GM21367 (cell line): ENCODE measurements at regions not wholly inside any gene's neighbourhood (a gene's known extent, or its start where the extent isn't known, plus 50 kb on each side); places are given as distances from the start of the nearest gene placed in this dataset.
A peak's percentile ranks its signal among the peaks of the same experiment; 100 is the strongest.

Experiments
- ATAC-seq: cut with Tn5 transposase; IDR thresholded peaks from one replicate; pipeline ENCODE4 v1.9.1; 2021; ENCODE audit not compliant: unreplicated experiment

DNA sequence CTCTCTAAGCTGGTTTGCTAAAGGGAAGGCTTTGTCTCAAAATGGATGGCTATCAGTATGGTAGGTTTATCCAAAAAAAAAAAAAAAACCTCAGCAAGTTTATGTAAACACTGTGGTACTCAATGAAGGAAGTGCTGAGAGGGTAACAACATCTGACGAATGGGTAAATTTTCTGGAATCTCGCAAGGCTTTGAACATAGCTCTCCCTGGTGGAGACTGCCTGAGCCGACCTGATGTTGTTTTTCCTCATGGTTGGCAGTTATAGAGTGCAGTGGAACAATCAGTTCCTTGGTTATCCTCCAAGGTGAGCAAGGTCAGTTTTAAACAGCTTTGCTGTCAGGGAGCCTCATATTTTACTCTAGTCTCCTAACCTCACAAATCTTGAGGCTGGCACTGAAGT is 94.6 kb downstream of the ZPLD1 start:
- no peak for ATAC-seq

DNA sequence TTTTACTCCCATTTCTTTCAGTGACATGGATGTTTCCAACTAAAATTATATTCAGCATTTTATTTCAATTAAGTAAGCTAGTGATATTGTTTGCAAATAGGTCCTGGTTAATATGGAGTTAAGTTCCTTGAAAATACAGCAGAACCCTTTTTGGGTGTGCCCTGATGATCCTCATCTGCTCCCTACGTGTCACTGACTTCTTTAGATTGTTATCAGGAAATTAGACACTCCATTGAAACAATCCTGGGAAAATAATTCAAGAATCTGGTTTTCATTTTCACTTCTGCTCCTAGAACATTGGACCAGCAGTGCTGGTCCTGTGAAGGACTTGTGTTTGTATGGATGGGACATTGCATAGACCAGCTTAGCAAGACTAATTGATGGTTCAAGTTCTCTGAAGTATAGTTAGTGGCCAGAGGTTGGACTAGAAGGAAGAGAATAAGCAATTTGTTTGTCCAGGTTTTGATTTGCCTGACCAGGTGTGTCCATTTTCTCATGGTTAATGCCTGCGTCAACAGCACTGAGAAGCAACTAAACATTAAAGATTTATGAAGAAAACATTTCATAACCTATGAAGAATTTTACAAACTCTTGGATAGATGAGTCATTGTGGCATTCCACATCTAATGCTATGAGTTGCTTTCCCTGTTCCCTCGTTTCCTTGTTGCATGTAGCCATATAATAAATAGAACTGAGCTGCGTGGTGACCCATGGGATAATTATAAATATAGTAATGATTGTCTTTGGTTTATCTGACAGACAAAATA is 95.8 kb downstream of the ZPLD1 start:
- no peak for ATAC-seq

DNA sequence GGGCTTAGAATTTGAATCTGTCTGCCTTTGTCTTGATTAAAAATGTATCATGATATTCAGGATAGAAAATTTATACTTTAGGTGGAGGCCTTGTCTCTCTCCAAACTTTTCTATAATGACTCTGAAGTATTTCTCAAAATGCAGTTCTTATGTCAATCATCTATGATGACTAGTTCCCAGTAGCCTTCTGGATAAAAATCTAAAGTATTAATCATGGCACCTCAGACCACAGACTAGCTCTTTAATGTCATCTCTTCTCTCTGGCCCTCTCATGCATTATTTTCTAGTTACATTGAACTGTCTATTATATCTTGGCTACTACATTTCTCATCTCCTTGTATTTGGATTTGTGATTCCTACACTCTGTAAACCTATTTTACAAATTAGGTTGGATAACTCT is 96.9 kb downstream of the ZPLD1 start:
- ATAC-seq = no peak

DNA sequence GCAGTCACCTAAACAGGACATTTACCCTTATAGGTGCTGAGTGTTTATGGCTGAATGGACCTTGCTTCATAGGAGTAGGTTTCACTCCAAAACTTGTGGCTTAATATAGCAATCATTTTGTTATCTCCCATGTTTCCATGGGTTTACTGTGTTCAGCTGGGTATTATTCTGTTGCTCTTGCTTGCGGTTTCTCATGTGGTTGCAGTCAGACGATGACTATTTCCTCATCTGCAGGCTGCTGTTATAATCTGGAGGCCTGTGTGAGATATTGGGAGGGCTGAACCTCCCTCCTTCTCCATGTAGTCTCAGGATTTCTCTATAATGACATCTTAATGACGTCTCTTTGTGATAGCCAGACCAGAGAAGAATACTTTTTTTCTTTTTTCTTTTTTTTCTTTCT is 98.1 kb downstream of the ZPLD1 start:
- ATAC-seq = no peak

DNA sequence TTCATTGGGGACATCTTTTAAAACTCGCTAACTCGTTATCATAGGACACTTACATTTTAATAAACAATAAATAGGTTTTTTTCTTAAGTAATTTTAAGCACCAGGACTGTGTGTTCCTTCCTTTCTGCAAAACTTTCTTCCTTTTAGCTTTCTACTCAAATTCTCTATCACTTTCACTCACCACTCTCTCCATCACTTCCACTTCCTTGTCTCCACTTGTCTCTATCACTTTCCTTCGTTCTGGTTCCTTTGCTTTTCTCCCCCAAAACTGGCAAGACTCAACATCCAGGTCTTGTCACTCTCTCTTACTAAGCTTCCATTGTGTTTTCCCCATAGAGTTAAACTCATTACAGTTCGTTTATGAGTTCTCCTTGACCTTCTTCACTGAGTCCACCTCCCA is 99.0 kb downstream of the ZPLD1 start:
- no peak for ATAC-seq

DNA sequence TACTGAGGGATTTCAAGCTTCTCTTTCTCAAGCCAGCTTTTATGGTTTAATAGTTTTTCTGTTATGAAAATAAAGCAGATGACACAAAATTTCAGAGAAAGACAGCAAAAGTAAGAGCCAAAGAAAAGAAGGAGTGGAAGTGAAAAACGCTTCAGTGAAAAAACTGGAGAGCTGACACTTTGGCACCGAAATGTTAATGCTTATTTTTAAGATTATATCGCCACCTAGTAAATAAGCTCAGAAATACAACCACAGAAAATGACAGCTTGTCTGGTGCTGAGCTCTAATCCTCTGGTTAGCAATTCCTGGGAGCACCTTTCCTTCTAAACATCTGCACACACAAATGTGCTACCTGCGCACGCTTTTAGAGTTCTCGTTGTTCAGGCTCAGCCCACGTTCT is 101.6 kb downstream of the ZPLD1 start:
- peak; percentile 64 for ATAC-seq

DNA sequence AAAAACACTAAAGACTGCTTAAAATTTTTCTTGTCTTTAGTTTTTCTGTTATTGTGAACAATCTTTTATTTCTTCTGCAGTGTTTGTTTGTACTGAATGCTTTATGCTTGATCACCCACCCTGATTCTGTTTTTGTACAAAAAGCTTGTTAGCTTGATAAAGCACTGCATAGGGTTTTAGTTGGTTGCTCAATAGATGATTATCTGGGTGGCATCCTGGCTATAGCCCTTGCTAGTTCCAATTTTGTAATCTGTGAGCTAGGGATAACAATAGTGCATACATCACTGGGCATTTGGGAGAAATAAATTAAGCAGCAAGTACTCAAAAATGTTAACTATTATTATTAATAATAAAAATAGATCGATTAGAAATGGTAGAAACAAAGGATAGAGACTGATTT is 102.3 kb downstream of the ZPLD1 start:
- ATAC-seq = no peak

DNA sequence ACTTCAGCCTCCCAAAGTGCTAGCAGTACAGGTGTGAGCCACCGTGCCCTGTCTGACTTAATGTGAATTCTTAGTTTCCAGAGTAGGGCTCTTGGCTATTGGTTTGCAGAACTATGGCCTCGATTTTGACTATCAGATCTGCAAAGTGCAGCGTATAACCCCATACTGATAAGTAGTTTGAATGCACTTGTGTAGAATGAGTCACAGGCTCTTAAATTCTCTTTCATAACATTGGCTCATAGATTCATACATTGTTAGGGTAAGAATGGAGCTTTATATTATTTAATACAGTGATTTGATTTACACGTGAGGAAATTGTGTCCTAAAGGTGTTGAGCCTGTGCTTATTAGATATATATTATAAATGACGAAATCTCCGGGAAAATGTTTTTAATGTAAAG is 109.9 kb downstream of the ZPLD1 start:
- ATAC-seq = no peak

DNA sequence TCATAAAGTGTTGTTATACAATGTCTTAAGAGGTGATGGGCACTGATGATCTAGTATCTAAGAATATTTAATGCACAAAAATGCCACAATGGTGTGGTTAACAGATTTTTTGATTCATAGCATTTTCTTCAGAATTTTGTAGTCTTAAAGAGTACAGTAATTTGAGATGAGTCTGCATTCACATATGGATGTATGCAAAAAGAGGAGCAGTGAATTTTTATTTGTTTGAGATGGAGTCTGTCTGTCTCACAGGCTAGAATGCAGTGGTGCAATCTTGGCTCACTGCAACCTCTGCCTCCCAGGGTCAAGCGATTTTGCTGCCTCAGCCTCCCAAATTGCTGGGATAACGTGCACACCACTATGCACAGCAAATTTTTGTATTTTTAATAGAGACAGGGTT is 110.5 kb downstream of the ZPLD1 start:
- no peak for ATAC-seq

DNA sequence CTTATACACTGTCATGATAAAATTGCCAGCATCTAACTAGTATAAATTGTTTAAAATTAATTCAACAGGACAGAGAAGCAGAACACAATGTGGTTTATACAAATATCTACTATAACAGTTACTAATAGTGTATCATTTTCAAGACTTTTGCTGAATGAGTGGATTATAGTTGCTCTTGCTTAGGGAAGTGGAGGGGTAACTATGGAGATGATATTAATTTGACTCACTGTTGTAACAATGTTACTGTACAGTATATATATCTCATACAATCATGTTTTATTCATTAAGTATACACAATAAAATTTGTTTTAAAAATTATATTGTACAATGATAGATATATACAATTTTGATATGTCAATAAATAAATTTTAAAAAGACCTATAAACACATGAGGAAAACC is 119.1 kb downstream of the ZPLD1 start:
- ATAC-seq = no peak

DNA sequence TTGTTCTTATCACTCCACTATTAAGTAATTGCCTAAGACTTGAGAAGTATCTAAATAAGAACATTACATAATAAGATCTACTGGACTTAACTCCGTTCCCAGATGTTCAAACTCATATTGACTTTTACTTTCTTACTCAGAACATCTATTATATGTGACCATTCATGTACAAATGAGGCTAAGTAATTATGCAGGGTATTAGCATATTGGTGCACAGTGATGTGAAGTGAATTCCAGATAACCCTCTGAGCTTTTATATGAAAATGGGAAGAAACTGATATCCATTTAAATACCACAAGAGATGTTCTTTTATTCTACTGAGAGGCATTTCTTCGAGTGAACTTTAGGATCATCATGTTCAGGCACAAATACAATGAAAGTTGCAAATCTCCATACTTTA is 135.7 kb downstream of the ZPLD1 start:
- ATAC-seq = no peak

DNA sequence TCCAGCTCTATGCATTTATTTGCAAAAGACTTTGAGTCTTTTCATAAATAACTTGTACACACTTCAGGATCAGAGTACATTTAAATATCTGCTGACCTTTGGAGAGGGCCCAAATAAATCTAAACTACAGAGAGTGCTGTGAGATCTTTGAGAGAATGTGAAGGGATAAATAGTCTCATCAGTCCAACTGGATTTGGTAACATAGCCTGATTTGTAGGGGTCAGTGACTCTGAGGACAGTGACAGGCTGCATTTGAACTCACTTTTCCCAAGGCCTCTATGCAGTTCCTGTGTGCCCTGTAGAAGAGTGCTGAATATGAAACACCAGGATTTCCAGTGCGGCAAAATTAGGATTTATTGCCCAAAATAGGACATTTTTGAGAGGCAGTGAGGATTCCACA is 136.2 kb downstream of the ZPLD1 start:
- ATAC-seq = no peak

DNA sequence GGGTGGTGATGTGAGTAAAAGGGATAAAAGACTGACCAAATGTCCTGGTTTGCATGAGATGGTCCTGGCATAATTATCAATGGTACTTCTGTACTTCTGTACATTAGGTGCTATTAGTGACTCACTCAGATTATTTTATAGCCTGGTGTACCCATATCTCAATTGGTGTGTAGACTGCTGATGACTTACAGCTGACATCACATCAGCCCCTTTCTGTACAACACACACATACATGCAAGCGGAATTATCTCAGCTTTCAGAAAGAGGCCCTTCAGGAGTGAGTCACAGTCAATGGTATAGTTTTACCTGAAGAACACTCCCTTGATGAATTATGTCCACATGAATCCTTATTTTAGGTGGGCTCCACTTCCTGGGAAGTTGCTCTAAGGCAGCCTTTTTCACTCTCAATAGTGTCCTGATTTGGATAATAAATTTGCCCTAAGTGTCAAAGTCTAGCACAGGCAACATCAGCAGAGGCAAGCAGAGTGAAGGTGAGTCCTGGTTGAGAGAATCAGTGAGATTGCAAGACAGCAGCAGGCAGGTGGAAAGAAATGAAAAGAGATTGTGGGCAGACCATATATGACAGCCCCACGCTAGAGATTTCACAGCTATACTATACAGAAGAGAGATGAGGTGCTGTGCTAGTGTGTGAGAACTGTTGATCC is 137.0 kb downstream of the ZPLD1 start:
- ATAC-seq = no peak

DNA sequence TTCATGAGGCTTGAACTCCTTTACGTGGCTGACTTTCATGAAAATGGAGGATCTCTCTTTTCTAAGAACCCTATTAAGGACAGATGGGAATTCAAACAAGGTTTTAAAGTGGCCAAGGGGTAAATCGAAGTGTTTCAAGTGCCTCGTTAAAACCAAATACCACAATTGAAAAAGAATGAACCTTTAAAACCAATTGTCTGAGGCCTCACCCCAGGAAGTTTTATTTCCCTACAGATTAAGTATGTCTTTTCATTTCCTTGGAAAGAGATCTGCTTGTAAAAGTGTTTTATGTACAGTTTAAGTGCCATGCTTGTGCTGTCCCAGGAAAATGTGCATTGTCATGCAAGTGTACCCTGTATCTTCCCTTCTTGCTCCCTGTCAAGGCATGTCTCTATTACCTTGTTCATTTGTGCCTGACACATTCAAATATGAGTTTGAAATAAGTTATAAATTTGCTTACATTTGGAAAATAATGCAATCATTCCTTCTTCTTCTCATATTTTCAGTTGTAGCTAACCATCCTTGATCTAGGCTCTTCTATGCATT is 138.7 kb downstream of the ZPLD1 start:
- no peak for ATAC-seq

DNA sequence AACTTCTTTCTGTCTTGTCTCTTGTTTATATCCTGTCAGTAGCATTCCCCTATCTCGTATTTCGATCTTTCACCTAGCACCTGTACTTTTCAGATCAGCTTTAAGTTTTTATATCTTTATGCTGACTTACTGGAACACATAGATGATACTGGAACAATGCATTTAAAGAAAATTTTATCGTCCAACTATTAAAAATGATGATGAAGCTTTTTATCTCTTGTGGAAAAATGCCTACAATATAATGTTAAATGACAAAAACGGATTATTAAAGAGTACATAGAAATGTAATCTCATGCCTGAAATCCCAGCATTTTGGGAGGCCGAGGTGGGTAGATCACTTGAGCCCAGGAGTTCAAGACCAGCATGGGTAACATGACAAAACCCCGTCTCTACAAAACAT is 139.5 kb downstream of the ZPLD1 start:
- no peak for ATAC-seq

DNA sequence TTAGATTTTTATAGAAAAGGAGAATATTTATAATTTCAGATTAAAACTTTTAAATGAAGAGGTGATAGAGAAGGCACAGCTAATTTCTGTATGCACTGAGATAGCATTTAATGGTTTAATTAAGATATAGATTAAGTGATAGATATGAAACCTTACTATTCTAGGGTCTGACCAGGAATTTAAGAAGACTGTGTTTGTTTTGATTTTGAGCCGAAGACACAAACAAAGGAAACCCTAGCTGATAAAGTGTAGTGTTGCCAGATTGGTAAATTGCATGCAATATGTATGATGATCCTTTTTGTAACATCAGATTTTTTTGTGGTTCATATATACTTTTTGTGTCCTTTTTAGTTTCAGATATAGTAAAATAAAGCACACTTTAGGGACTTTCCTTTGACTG is 141.8 kb downstream of the ZPLD1 start:
- ATAC-seq = no peak

DNA sequence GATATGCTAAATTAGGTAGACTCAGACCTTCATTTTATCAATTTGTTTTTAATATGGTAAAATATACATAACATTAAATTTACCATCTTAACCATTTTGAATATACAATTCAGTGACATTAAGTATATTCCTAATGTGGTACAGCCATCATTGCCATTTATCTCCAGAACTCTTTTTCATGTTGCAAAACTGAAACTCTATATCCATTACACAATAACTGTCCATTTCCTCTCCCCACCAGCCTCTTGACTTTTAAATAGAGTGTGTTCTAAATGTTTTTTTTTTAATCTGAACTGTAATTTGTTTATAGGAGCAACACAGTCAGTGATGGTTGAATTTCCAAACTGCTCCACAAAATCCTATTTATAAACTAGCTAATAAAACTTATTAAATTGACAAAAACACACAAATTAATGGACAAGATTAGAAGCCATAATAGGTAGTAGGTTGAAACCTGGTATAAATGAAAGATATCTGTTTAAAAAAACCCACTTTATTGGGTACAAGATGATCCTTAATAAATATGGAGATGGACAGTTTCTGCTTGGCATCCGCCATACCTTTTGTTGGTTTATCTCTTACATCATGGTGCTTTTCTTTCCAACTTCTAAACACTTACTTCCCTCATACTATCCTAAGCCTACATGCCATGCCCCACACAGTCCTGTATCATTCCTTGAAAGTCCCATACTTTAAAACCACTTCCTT is 142.4 kb downstream of the ZPLD1 start:
- no peak for ATAC-seq

DNA sequence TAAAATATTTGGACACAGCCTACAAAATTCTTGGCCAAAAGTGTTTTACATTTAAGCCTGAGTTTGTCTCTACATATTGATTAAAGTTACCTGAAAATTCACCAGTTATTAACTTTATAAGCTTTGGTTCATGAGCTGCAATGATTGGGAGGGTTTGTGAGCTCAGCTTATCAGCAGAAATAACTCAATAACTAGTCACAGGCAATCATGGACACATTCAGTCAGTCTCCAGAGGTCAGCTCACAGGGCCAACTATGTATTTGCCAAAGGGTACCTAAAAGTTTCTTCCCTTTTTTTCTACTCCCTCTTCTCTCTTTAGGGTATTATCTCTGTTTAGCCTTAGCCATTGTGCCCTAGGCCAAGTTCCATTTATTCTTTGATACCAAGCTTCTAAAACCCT is 145.9 kb downstream of the ZPLD1 start:
- no peak for ATAC-seq

DNA sequence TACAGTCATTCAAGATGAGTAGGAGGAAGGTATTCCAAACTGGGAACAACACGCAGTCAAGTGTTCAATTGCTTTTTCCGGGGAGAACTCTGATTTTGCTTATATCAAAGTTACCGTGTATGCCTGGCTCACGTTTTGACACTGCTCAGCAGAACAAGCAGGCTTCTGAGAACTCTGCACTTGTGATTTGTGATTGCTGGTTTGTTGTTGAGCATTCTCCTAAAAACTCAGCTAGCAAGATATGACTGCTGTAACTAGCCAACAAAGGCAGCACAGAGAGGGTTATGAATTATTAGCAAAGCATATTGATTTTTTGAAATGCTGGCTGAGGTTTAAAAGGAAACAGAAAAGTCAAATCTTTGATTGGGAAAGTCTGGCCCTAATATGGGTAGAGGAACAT is 151.7 kb downstream of the ZPLD1 start:
- no peak for ATAC-seq

DNA sequence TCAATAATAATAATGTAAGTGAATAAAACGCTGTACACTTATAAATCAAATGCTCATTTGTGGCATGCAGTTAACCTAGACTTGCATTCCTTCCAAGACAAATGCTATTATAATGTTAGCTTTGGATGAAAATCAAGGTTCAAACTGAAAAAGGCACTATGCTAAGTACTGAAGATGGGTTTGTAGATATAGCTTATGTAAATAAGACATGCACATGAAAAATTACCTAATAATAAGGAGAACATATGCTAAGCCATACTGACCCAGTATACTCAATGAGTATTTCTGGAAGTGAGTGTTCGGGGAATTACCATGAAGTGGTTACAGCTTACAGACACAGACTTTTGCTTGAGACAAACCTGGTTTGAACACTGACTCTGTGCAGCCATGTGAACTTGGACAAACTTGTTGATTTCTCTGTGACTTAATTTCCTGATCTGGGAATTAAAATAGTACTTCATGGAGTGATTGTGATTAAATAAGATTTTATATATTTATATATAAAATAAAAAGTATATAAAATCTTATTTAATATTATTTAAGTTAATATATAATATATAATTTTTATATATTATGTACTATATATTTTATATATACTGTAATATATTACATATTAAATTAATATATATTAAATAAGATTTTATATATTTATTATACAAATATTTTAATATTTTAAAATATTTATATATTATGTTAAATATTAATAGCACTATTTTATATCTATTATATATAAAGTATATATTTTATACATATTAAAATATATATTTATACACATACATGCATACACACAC is 159.2 kb downstream of the ZPLD1 start:
- no peak for ATAC-seq

DNA sequence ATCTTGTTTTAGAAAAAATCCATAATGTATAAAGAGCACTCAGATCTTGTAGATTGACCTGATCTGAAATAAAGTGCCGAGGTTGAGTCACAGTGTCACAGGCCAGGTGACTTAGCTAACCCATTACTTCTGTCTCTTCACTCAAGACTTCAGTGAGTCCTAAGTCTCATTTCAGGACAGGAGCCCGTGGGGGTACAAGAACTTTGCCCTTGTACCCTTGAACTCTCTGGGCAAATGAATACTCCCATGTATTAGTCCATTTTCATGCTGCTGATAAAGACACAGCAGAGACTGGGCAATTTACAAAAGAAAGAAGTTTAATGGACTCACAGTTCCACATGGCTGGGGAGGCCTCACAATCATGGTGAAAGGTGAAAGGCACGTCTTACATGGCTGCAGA is 160.2 kb downstream of the ZPLD1 start:
- no peak for ATAC-seq
